NCI-H1694 treated with DMSO at 0.1 percent for 48 hours (cell line): ENCODE measurements at regions not wholly inside any gene's neighbourhood (a gene's known extent, or its start where the extent isn't known, plus 50 kb on each side); places are given as distances from the start of the nearest gene placed in this dataset.

Experiments used
- DNase-seq: peaks from one replicate; lab custom pipeline; 2025; lab: John Stamatoyannopoulos, UW

GRCh38 chr4:113849771-113850170 lies 88.2 kb upstream of the CAMK2D start:
- DNase-seq: peak; percentile 1

- DNase-seq: no peak
These were observed 86.2 kb upstream of the CAMK2D start for GRCh38 chr4:113847710-113848109.

- DNase-seq: no peak
These were observed 84.9 kb upstream of the CAMK2D start for GRCh38 chr4:113846433-113846832.

- no peak for DNase-seq
These were observed 83.6 kb upstream of the CAMK2D start for GRCh38 chr4:113845138-113845537.

GRCh38 chr4:113844369-113844768 lies 82.8 kb upstream of the CAMK2D start:
- no peak for DNase-seq

GRCh38 chr4:113840861-113841260 lies 79.3 kb upstream of the CAMK2D start:
- no peak for DNase-seq

GRCh38 chr4:113838460-113838859 lies 76.9 kb upstream of the CAMK2D start:
- no peak for DNase-seq

GRCh38 chr4:113837397-113837796 lies 75.9 kb upstream of the CAMK2D start:
- no peak for DNase-seq

- no peak for DNase-seq
These were observed 73.5 kb upstream of the CAMK2D start for GRCh38 chr4:113835005-113835404.

- no peak for DNase-seq
These were observed 72.8 kb upstream of the CAMK2D start for GRCh38 chr4:113834298-113834697.

GRCh38 chr4:113832803-113833202 lies 71.3 kb upstream of the CAMK2D start:
- DNase-seq: no peak

- DNase-seq: no peak
These were observed 69.9 kb upstream of the CAMK2D start for GRCh38 chr4:113831457-113831856.

- no peak for DNase-seq
These were observed 67.2 kb upstream of the CAMK2D start for GRCh38 chr4:113828702-113829101.

GRCh38 chr4:113827285-113827684 lies 65.7 kb upstream of the CAMK2D start:
- DNase-seq: no peak

- DNase-seq: no peak
These were observed 64.9 kb upstream of the CAMK2D start for GRCh38 chr4:113826421-113826820.

- no peak for DNase-seq
These were observed 63.7 kb upstream of the CAMK2D start for GRCh38 chr4:113825272-113825671.

GRCh38 chr4:113824396-113824795 lies 62.9 kb upstream of the CAMK2D start:
- DNase-seq: no peak

GRCh38 chr4:113823291-113823659 lies 61.7 kb upstream of the CAMK2D start:
- no peak for DNase-seq

- DNase-seq: no peak
These were observed 61.2 kb upstream of the CAMK2D start for GRCh38 chr4:113822555-113823290.

- no peak for DNase-seq
These were observed 60.3 kb upstream of the CAMK2D start for GRCh38 chr4:113821856-113822255.

- no peak for DNase-seq
These were observed 58.6 kb upstream of the CAMK2D start for GRCh38 chr4:113820108-113820507.

- DNase-seq: no peak
These were observed 54.3 kb upstream of the CAMK2D start for GRCh38 chr4:113815826-113816225.

GRCh38 chr4:113811359-113811758 lies 49.8 kb upstream of the CAMK2D start:
- no peak for DNase-seq
